Gastrocnemius medialis (tissue), 4 donors: ENCODE measurements at regions not wholly inside any gene's neighbourhood (a gene's known extent, or its start where the extent isn't known, plus 50 kb on each side); places are given as distances from the start of the nearest gene placed in this dataset.
"Not testable (repeated sequence)": the region's sequence is repeated elsewhere in the genome, so short reads cannot be mapped to it uniquely, and the experiment has no call there.

Source experiments
- CTCF ChIP-seq, 5 experiments: fragments of 450-650 bp in 3 of 5; fragments of 200-600 bp in 2 of 5; sonication (generic) in 2 of 5; IDR thresholded peaks in 4 of 5; conservative IDR thresholded peaks in 1 of 5; 1 replicate in 4 of 5; 2 replicates in 1 of 5; pipeline ENCODE4 v1.5.1; 2016 to 2019; ENCODE audit warnings: antibody characterized with exemption in 5 of 5, mild to moderate bottlenecking in 3 of 5, moderate library complexity in 3 of 5
- POLR2A ChIP-seq, 2 donors: fragments of 450-650 bp; IDR thresholded peaks; one replicate each; pipeline ENCODE4 v1.6.1; 2017; ENCODE audit warnings: antibody characterized with exemption in 2 of 2, mild to moderate bottlenecking in 2 of 2, moderate library complexity in 2 of 2

DNA sequence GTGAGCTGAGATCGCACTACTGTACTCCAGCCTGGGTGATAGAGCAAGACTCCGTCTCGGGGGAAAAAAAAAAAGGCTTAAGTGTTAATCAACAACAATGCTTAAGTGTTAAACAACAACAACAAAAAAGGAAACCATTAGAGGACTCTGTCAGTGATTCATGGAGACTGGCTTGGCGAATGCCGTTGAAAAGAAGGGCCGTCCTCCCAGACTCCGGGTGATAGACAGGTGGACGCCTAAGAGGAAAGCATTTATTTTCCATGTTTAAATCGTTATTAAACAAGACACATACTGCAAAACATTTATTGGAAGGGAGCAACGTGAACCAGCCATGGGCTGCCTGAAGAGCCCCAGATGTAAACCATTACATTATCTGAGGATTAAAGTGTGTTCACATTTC lies 137.8 kb upstream of the TPTE start:
- TF ChIP-seq CTCF (IDR thresholded peaks at IDR 0.05 in 4 of 5, conservative IDR thresholded peaks at IDR 0.05 in 1 of 5); POLR2A (IDR thresholded peaks at IDR 0.05): not testable (repeated sequence)
